ENCODE measurements at regions not wholly inside any gene's neighbourhood (a gene's known extent, or its start where the extent isn't known, plus 50 kb on each side); places are given as distances from the start of the nearest gene placed in this dataset.
"Not testable (repeated sequence)": the region's sequence is repeated elsewhere in the genome, so short reads cannot be mapped to it uniquely, and the experiment has no call there.

GRCh38 chr11:115665175-115665821 is 161.1 kb upstream of the CADM1 start:
- no peak for DNase-seq

- DNase-seq, result no peak
Observed at GRCh38 chr11:115664313-115664712, 160.1 kb upstream of the CADM1 start.

GRCh38 chr11:115663790-115664189 is 159.6 kb upstream of the CADM1 start:
- DNase-seq, result no peak

- DNase-seq, result no peak
Observed at GRCh38 chr11:115660030-115660805, 156.0 kb upstream of the CADM1 start.

- peak; percentile 27 for DNase-seq
Observed at GRCh38 chr11:115659061-115659963, 155.1 kb upstream of the CADM1 start.

GRCh38 chr11:115657586-115657985 is 153.4 kb upstream of the CADM1 start:
- peak; percentile 6 for DNase-seq

GRCh38 chr11:115656669-115657068 is 152.5 kb upstream of the CADM1 start:
- no peak for DNase-seq

GRCh38 chr11:115656041-115656440 is 151.8 kb upstream of the CADM1 start:
- DNase-seq, result no peak

GRCh38 chr11:115654792-115655191 is 150.6 kb upstream of the CADM1 start:
- DNase-seq, result no peak

- DNase-seq, result no peak
Observed at GRCh38 chr11:115653926-115654325, 149.7 kb upstream of the CADM1 start.

- peak; percentile 28 for DNase-seq
Observed at GRCh38 chr11:115653076-115653475, 148.9 kb upstream of the CADM1 start.

- no peak for DNase-seq
Observed at GRCh38 chr11:115652496-115652895, 148.3 kb upstream of the CADM1 start.

- DNase-seq, result no peak
Observed at GRCh38 chr11:115652094-115652493, 147.9 kb upstream of the CADM1 start.

- DNase-seq, result no peak
Observed at GRCh38 chr11:115649461-115649860, 145.2 kb upstream of the CADM1 start.

GRCh38 chr11:115645631-115646317 is 141.6 kb upstream of the CADM1 start:
- no peak for DNase-seq

GRCh38 chr11:115644856-115645255 is 140.6 kb upstream of the CADM1 start:
- DNase-seq, result no peak

- peak; percentile 51 for DNase-seq
Observed at GRCh38 chr11:115643549-115644270, 139.5 kb upstream of the CADM1 start.

- no peak for DNase-seq
Observed at GRCh38 chr11:115642660-115643059, 138.4 kb upstream of the CADM1 start.

GRCh38 chr11:115637599-115638241 is 133.5 kb upstream of the CADM1 start:
- no peak for DNase-seq

- no peak for DNase-seq
Observed at GRCh38 chr11:115636753-115637527, 132.7 kb upstream of the CADM1 start.

GRCh38 chr11:115633977-115634376 is 129.8 kb upstream of the CADM1 start:
- not testable (repeated sequence) for DNase-seq
